ENCODE measurements at regions not wholly inside any gene's neighbourhood (a gene's known extent, or its start where the extent isn't known, plus 50 kb on each side); places are given as distances from the start of the nearest gene placed in this dataset.

DNA sequence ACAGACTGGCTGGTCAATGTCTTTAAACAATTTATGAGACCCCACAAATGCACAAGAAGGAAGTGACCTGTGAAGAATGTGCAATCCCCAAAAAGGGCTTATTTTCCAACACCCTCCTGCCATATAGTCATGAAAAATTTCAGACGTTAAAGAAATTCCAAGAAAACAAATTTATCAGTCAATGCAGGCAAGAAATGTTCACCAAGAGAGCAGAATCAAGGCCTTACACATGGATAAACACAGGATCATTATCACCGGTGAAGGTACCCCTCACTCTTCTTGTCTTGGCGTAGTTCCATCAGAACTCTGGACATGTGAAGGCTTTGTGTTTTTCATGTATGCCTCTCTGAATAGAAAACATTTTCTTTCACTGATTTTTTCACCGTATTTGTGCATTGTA, 186.7 kb upstream of the GALNTL6 start:
- Histone ChIP-seq H3K9ac (ENCODE audit: low read length) (no peak overlapping the region), H2AFZ (ENCODE audit: low read length) (no peak overlapping the region), H3K4me2 (ENCODE audit: low read depth, low read length) (no peak overlapping the region), H3F3A (ENCODE audit: insufficient read depth, low read length) (no peaks in the 10 kb centered on the region), H3K9me3 (replicated peaks; ENCODE audit: insufficient read depth, low read length) (no peaks in the 10 kb centered on the region), H3K9me2 (replicated peaks; ENCODE audit: insufficient read depth, low read length) (no peaks in the 10 kb centered on the region), H3K36me3 (replicated peaks; ENCODE audit: insufficient read depth, low read length) (no peaks in the 10 kb centered on the region), H3K27me3 (replicated peaks; ENCODE audit: insufficient read depth, low read length) (no peaks in the 10 kb centered on the region), H3K27ac (ENCODE audit: low read length) (no peak overlapping the region), H3K79me2 (ENCODE audit: low read length) (no peaks in the 10 kb centered on the region), H4K20me1 (ENCODE audit: insufficient read depth, low read length) (no peaks in the 10 kb centered on the region), H3K4me3 (ENCODE audit: low read length) (no peak overlapping the region), H3K4me1 (ENCODE audit: low read length) (no peaks in the 10 kb centered on the region)
- TF ChIP-seq EZH2phosphoT487 (IDR thresholded peaks at IDR 0.05; ENCODE audit: low read length) (no peak), EZH2 (optimal IDR thresholded peaks at IDR 0.05; ENCODE audit: low read depth, low read length) (no peak)
- TF ChIP-seq, protein P1, sequence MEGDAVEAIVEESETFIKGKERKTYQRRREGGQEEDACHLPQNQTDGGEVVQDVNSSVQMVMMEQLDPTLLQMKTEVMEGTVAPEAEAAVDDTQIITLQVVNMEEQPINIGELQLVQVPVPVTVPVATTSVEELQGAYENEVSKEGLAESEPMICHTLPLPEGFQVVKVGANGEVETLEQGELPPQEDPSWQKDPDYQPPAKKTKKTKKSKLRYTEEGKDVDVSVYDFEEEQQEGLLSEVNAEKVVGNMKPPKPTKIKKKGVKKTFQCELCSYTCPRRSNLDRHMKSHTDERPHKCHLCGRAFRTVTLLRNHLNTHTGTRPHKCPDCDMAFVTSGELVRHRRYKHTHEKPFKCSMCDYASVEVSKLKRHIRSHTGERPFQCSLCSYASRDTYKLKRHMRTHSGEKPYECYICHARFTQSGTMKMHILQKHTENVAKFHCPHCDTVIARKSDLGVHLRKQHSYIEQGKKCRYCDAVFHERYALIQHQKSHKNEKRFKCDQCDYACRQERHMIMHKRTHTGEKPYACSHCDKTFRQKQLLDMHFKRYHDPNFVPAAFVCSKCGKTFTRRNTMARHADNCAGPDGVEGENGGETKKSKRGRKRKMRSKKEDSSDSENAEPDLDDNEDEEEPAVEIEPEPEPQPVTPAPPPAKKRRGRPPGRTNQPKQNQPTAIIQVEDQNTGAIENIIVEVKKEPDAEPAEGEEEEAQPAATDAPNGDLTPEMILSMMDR (IDR thresholded peaks at IDR 0.05; ENCODE audit: low read length) = no peak
- DNase-seq = no peak

DNA sequence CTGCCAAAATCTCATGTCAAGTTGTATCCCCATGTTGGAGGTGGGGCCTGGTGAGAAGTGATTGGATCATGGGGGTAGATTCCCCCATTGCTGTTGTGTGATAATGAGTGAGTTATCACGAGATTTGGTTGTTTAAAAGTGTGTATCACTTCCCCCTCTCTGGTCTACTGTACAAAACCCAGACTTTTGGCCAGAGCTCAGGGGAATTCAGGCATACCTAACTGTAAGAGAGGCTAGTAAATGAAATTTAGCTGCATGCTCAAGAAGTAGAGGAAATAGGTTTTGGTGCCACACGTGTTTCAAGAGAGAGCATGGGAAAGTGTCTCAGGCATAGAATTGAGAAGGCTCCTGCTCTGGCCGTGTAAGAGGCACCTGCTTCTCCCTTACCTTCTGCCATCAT, 190.5 kb upstream of the GALNTL6 start:
- Histone ChIP-seq H3K9ac (ENCODE audit: low read length) (no peak overlapping the region), H3K9me3 (replicated peaks; ENCODE audit: insufficient read depth, low read length) (no peaks in the 10 kb centered on the region), H3K79me2 (ENCODE audit: low read length) (no peaks in the 10 kb centered on the region), H3K4me1 (ENCODE audit: low read length) (no peaks in the 10 kb centered on the region), H3K4me3 (ENCODE audit: low read length) (no peak overlapping the region), H3K9me2 (replicated peaks; ENCODE audit: insufficient read depth, low read length) (no peaks in the 10 kb centered on the region), H3F3A (ENCODE audit: insufficient read depth, low read length) (no peaks in the 10 kb centered on the region), H2AFZ (ENCODE audit: low read length) (no peak overlapping the region), H4K20me1 (ENCODE audit: insufficient read depth, low read length) (no peaks in the 10 kb centered on the region), H3K27ac (ENCODE audit: low read length) (no peak overlapping the region), H3K27me3 (replicated peaks; ENCODE audit: insufficient read depth, low read length) (no peaks in the 10 kb centered on the region), H3K36me3 (replicated peaks; ENCODE audit: insufficient read depth, low read length) (no peaks in the 10 kb centered on the region), H3K4me2 (ENCODE audit: low read depth, low read length) (no peak overlapping the region)
- TF ChIP-seq, protein P1 (IDR thresholded peaks at IDR 0.05; ENCODE audit: low read length) = no peak
- TF ChIP-seq EZH2 (optimal IDR thresholded peaks at IDR 0.05; ENCODE audit: low read depth, low read length) = no peak
- no peak for TF ChIP-seq EZH2phosphoT487 (IDR thresholded peaks at IDR 0.05; ENCODE audit: low read length)
- DNase-seq = no peak

DNA sequence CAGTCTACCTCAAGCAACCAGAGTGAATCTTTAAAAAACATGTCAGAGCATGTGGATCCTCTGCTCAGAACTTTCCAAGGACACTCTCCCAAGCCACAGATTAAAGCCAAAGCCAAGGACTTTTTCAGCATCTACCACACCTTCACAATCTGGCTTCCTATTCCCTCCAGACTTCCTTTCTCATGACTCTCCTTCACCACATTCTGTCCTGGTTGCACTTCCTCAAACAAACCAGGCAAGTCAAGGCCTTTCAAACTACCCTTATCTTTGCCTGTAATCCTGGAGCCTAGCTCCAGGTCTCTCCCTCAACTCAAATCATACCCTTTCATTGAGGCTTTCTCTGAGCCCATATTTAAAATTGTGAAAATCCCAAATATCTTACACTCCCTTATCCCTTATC, 191.6 kb upstream of the GALNTL6 start:
- no peak for DNase-seq
- no peak overlapping the region for H3K9ac ChIP-seq (ENCODE audit: low read length)
- no peaks in the 10 kb centered on the region for H3K36me3 ChIP-seq (replicated peaks; ENCODE audit: insufficient read depth, low read length)
- H3K9me3 ChIP-seq (replicated peaks; ENCODE audit: insufficient read depth, low read length) = no peaks in the 10 kb centered on the region
- H3K4me2 ChIP-seq (ENCODE audit: low read depth, low read length) = no peak overlapping the region
- no peaks in the 10 kb centered on the region for H3K79me2 ChIP-seq (ENCODE audit: low read length)
- no peak overlapping the region for H3K4me3 ChIP-seq (ENCODE audit: low read length)
- no peaks in the 10 kb centered on the region for H3K9me2 ChIP-seq (replicated peaks; ENCODE audit: insufficient read depth, low read length)
- H3K27ac ChIP-seq (ENCODE audit: low read length) = no peak overlapping the region
- H2AFZ ChIP-seq (ENCODE audit: low read length) = no peak overlapping the region
- TF ChIP-seq EZH2 (optimal IDR thresholded peaks at IDR 0.05; ENCODE audit: low read depth, low read length) (no peak), EZH2phosphoT487 (IDR thresholded peaks at IDR 0.05; ENCODE audit: low read length) (no peak)
- TF ChIP-seq, protein P1 (IDR thresholded peaks at IDR 0.05; ENCODE audit: low read length) = no peak
- H3F3A ChIP-seq (ENCODE audit: insufficient read depth, low read length) = no peaks in the 10 kb centered on the region
- no peaks in the 10 kb centered on the region for H4K20me1 ChIP-seq (ENCODE audit: insufficient read depth, low read length)
- H3K27me3 ChIP-seq (replicated peaks; ENCODE audit: insufficient read depth, low read length) = no peaks in the 10 kb centered on the region
- no peaks in the 10 kb centered on the region for H3K4me1 ChIP-seq (ENCODE audit: low read length)
